ENCODE measurements at regions not wholly inside any gene's neighbourhood (a gene's known extent, or its start where the extent isn't known, plus 50 kb on each side); places are given as distances from the start of the nearest gene placed in this dataset.
"Not testable (repeated sequence)": the region's sequence is repeated elsewhere in the genome, so short reads cannot be mapped to it uniquely, and the experiment has no call there.

DNA sequence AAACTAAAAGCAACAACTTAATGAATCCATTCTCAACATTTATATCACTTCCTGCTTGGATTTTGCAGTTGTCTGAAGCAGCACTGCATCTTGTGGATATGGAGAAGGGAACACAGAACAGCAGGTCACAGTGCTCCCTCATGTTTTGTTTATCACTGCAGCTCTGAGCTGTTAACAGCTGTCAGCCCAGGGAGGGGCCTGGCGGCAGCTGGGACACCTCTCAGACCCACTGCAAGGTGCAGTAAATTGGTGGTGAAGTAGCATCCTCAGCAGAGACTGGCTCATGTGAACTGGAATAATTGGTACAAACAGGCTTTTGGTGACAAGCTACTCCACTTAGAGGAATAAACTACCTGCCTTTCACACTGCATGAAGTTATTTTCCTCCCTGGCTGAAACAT lies 170.4 kb downstream of the LIG4 start:
- DNase-seq (ENCODE audit: low spot score in 2 of 2) = no peak
- H3K27me3 ChIP-seq = no peaks in the 10 kb centered on the region
- no peaks in the 10 kb centered on the region for H3K9me3 ChIP-seq
- no peaks in the 10 kb centered on the region for H3K36me3 ChIP-seq
- TF ChIP-seq POLR2AphosphoS5 (IDR thresholded peaks at IDR 0.05) = no peak
- TF ChIP-seq, protein P1, sequence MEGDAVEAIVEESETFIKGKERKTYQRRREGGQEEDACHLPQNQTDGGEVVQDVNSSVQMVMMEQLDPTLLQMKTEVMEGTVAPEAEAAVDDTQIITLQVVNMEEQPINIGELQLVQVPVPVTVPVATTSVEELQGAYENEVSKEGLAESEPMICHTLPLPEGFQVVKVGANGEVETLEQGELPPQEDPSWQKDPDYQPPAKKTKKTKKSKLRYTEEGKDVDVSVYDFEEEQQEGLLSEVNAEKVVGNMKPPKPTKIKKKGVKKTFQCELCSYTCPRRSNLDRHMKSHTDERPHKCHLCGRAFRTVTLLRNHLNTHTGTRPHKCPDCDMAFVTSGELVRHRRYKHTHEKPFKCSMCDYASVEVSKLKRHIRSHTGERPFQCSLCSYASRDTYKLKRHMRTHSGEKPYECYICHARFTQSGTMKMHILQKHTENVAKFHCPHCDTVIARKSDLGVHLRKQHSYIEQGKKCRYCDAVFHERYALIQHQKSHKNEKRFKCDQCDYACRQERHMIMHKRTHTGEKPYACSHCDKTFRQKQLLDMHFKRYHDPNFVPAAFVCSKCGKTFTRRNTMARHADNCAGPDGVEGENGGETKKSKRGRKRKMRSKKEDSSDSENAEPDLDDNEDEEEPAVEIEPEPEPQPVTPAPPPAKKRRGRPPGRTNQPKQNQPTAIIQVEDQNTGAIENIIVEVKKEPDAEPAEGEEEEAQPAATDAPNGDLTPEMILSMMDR (IDR thresholded peaks at IDR 0.05) = no peak
- H3K4me3 ChIP-seq = no peak overlapping the region
- intact Hi-C loops (cut with DNase I; ENCODE audit: low total_unique reads) = no loop called here
- no peaks in the 10 kb centered on the region for H3K4me1 ChIP-seq
- no peak overlapping the region for H3K27ac ChIP-seq

DNA sequence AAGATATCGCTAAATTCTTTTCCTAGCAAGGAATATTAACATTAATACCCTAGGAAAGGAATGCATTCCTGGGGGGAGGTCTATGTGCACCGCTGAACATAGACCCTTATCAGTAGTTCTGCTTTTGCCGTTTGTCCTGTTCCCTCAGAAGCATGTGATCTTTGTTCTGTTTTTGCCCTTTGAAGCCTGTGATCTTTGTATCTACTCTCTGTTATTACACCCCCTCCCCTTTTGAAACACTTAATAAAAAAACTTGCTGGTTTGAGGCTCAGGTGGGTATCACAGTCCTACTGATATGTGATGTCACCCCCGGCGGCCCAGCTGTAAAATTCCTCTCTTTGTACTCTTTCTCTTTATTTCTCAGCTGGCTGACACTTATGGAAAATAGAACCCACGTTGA lies 172.5 kb downstream of the LIG4 start:
- intact Hi-C loops (cut with DNase I; ENCODE audit: low total_unique reads); H3K36me3 ChIP-seq: not testable (repeated sequence)

DNA sequence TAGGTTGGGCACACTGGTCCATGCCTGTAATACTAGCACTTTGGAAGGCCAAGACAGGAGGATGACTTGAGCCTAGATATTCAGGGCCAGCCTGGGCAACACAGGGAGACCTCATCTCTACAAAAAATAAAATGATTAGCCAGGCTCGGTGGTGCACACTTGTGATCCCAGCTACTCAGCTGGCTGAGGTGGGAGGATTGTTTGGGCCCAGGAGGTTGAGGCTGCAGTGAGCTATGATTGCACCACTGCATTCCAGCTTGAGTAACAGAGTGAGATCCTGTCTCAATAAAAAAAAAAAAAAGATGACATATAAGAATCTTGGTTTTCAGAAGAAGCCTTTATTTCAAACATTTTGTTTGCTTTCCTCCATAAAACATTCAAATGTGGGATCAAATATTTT lies 178.0 kb downstream of the LIG4 start:
- DNase-seq (ENCODE audit: low spot score in 2 of 2) = no peak
- no peaks in the 10 kb centered on the region for H3K36me3 ChIP-seq
- TF ChIP-seq, protein P1 (IDR thresholded peaks at IDR 0.05) = no peak
- TF ChIP-seq POLR2AphosphoS5 (IDR thresholded peaks at IDR 0.05) (no peak), POLR2A (IDR thresholded peaks at IDR 0.05) (no peak)
- H3K4me1 ChIP-seq = no peaks in the 10 kb centered on the region
- H3K27ac ChIP-seq = no peak overlapping the region
- no peaks in the 10 kb centered on the region for H3K9me3 ChIP-seq
- H3K27me3 ChIP-seq = no peaks in the 10 kb centered on the region
- no peak overlapping the region for H3K4me3 ChIP-seq
- intact Hi-C loops (cut with DNase I; ENCODE audit: low total_unique reads) = no loop called here

More for the DNA sequence above, 172.5 kb downstream of the LIG4 start:
- H3K9me3 ChIP-seq; DNase-seq (ENCODE audit: low spot score in 2 of 2); H3K27ac ChIP-seq; H3K27me3 ChIP-seq; H3K4me1 ChIP-seq; H3K4me3 ChIP-seq: not testable (repeated sequence)

DNA sequence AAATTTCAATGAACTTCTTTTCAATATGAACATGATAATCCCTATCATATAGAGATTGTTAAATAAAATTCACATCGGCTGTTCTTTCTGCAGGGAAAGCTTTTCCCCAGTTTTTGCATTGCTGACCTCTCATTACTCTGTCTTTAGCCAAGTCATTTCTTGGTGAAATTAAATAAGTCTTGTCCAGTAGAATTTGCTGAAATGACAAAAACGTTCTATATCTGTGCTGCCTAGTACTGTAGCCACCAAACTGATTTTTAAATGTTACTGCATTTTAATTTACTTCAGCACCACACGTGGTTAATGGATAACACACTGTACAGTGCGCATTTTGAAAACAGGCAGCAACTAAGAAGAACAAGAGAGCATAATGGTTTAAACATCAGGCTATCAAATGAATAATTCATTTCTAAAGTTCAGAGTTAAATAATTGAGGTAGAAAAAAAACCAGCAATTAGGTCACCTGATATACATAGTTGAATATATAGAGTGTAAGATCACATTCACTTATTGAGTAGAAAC lies 178.9 kb downstream of the LIG4 start:
- Histone ChIP-seq H3K36me3 (no peaks in the 10 kb centered on the region), H3K27ac (no peak overlapping the region), H3K27me3 (no peaks in the 10 kb centered on the region), H3K4me3 (no peak overlapping the region), H3K4me1 (no peaks in the 10 kb centered on the region), H3K9me3 (no peaks in the 10 kb centered on the region)
- intact Hi-C loops (cut with DNase I; ENCODE audit: low total_unique reads) = no loop called here
- TF ChIP-seq POLR2A (IDR thresholded peaks at IDR 0.05) (no peak), POLR2AphosphoS5 (IDR thresholded peaks at IDR 0.05) (no peak)
- TF ChIP-seq, protein P1 (IDR thresholded peaks at IDR 0.05) = no peak
- DNase-seq (ENCODE audit: low spot score in 2 of 2) = no peak

DNA sequence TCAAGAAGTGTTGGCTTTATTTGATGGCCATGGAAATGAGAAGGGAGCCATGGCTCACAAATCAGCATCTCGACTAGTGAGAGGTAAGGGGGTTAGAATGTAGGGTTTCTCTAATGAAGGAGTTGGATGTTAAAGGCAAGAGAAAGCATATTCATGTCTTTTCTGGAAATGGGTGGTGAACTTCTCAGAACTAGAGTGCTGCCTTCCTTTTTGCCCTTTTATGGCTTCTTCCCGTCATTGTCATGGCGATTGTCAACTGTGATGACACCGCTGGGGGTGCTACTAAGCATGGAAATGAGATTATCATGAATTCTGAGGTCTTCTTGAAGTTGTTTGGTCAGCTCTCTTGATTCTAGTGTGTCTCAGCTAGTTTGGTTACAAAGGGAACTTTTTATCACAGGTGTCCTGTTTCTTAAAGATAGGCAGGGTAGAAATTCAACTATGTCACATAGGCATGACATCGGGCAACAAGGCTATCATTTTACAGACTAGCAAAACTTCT lies 180.4 kb downstream of the LIG4 start:
- TF ChIP-seq, protein P1 (IDR thresholded peaks at IDR 0.05) = no peak
- TF ChIP-seq POLR2A (IDR thresholded peaks at IDR 0.05) (no peak), POLR2AphosphoS5 (IDR thresholded peaks at IDR 0.05) (no peak)
- no peaks in the 10 kb centered on the region for H3K4me1 ChIP-seq
- intact Hi-C loops (cut with DNase I; ENCODE audit: low total_unique reads) = no loop called here
- no peaks in the 10 kb centered on the region for H3K27me3 ChIP-seq
- no peak for DNase-seq (ENCODE audit: low spot score in 2 of 2)
- no peak overlapping the region for H3K27ac ChIP-seq
- H3K36me3 ChIP-seq = no peaks in the 10 kb centered on the region
- H3K4me3 ChIP-seq = no peak overlapping the region
- no peaks in the 10 kb centered on the region for H3K9me3 ChIP-seq

Measured in breast epithelium (tissue), 4 donors.